GM23338 (cell line): ENCODE measurements at regions not wholly inside any gene's neighbourhood (a gene's known extent, or its start where the extent isn't known, plus 50 kb on each side); places are given as distances from the start of the nearest gene placed in this dataset.

Source experiments
- ATAC-seq: fragments of 200-7000 bp; cut with Tn5 transposase; 3 replicates; pipeline ENCODE4 v1.9.1; 2020
- DNase-seq: peaks from one replicate; pipeline ENCODE4 v3.0.0-alpha.2; 2015; ENCODE audit warnings: low spot score
- H2AFZ ChIP-seq: fragments of 200-600 bp; sonication (generic); 2 replicates; pipeline ENCODE4 v1.8.0; 2016; ENCODE audit warnings: antibody characterized with exemption, mild to moderate bottlenecking, moderate library complexity
- H3F3A ChIP-seq: fragments of 200-600 bp; sonication (generic); replicated peaks from 2 replicates; pipeline ENCODE4 v1.8.0; 2017; ENCODE audit warnings: antibody characterized with exemption, mixed run types, low read depth
- H3K27ac ChIP-seq: fragments of 200-600 bp; sonication (generic); 2 replicates; pipeline ENCODE4 v1.6.1; 2016; ENCODE audit warnings: low read depth
- H3K27me3 ChIP-seq: fragments of 200-600 bp; sonication (generic); 2 replicates; pipeline ENCODE4 v1.8.0; 2016; ENCODE audit warnings: mild to moderate bottlenecking, mixed run types, moderate library complexity; ENCODE audit not compliant: insufficient read depth
- H3K36me3 ChIP-seq: fragments of 200-600 bp; sonication (generic); 2 replicates; pipeline ENCODE4 v1.8.0; 2016; ENCODE audit warnings: mild to moderate bottlenecking; ENCODE audit not compliant: insufficient read depth
- H3K4me1 ChIP-seq: fragments of 200-600 bp; sonication (generic); 2 replicates; pipeline ENCODE4 v1.8.0; 2016; ENCODE audit warnings: mild to moderate bottlenecking, moderate library complexity; ENCODE audit not compliant: insufficient read depth
- H3K4me2 ChIP-seq: fragments of 200-600 bp; sonication (generic); 2 replicates; pipeline ENCODE4 v1.7.1; 2017; ENCODE audit warnings: mixed run types
- H3K4me3 ChIP-seq: fragments of 200-600 bp; sonication (generic); 2 replicates; pipeline ENCODE4 v1.6.1; 2016; ENCODE audit warnings: mixed run types
- H3K79me2 ChIP-seq: fragments of 200-600 bp; sonication (generic); replicated peaks from 2 replicates; pipeline ENCODE4 v1.8.0; 2017; ENCODE audit warnings: mild to moderate bottlenecking; ENCODE audit not compliant: insufficient read depth
- H3K9me2 ChIP-seq: fragments of 200-600 bp; sonication (generic); 2 replicates; pipeline ENCODE4 v1.8.0; 2017; ENCODE audit not compliant: insufficient read depth
- H4K20me1 ChIP-seq: fragments of 200-600 bp; sonication (generic); replicated peaks from 2 replicates; pipeline ENCODE4 v1.8.0; 2017; ENCODE audit warnings: mild to moderate bottlenecking; ENCODE audit not compliant: insufficient read depth
- H3K27ac Mint-ChIP-seq: 2 replicates; pipeline ENCODE4 v1.8.0; 2020; ENCODE audit warnings: inconsistent platforms, mild to moderate bottlenecking, moderate library complexity, mixed read lengths
- H3K27me3 Mint-ChIP-seq: 3 replicates; pipeline ENCODE4 v1.8.0; 2022; ENCODE audit warnings: low read depth, mild to moderate bottlenecking, moderate library complexity, mixed read lengths, inconsistent platforms; ENCODE audit not compliant: insufficient read depth, poor library complexity
- H3K36me3 Mint-ChIP-seq: 3 replicates; pipeline ENCODE4 v1.8.0; 2021; ENCODE audit warnings: low read depth, mild to moderate bottlenecking, inconsistent platforms, moderate library complexity, mixed read lengths
- H3K4me1 Mint-ChIP-seq: 3 replicates; pipeline ENCODE4 v1.8.0; 2020; ENCODE audit warnings: mild to moderate bottlenecking, inconsistent platforms, mixed read lengths
- H3K4me3 Mint-ChIP-seq: 3 replicates; pipeline ENCODE4 v1.8.0; 2021; ENCODE audit warnings: moderate library complexity, mild to moderate bottlenecking, inconsistent platforms, mixed read lengths
- H3K9me3 Mint-ChIP-seq: 3 replicates; pipeline ENCODE4 v1.8.0; 2020; ENCODE audit warnings: moderate library complexity, mild to moderate bottlenecking, inconsistent platforms, mixed read lengths
- CREB1 ChIP-seq: fragments of 250-450 bp; sonication (Bioruptor Pico); IDR thresholded peaks from 2 replicates; pipeline ENCODE4 v1.5.0; 2020; ENCODE audit warnings: low read depth, mild to moderate bottlenecking, moderate library complexity
- EZH2 ChIP-seq: fragments of 200-600 bp; sonication (generic); IDR thresholded peaks from one replicate; pipeline ENCODE4 v1.8.0; 2017; ENCODE audit warnings: antibody characterized with exemption, mild to moderate bottlenecking, low read depth; ENCODE audit not compliant: unreplicated experiment
- EZH2phosphoT487 ChIP-seq: fragments of 200-600 bp; sonication (generic); IDR thresholded peaks from one replicate; pipeline ENCODE4 v1.8.1; 2018; ENCODE audit warnings: antibody characterized with exemption; ENCODE audit not compliant: unreplicated experiment
- JUNB ChIP-seq: IDR thresholded peaks from one replicate; pipeline ENCODE4 v1.6.1; 2016; ENCODE audit warnings: antibody characterized with exemption; ENCODE audit not compliant: unreplicated experiment
- NANOG ChIP-seq: IDR thresholded peaks from 2 replicates; pipeline ENCODE4 v1.6.1; 2016; ENCODE audit warnings: antibody characterized with exemption, borderline replicate concordance
- POLR2AphosphoS5 ChIP-seq: IDR thresholded peaks from 2 replicates; pipeline ENCODE4 v1.6.1; 2016; ENCODE audit warnings: antibody characterized with exemption, low read depth
- ZNF114 ChIP-seq: fragments of 250-450 bp; sonication (Bioruptor Pico); IDR thresholded peaks from 2 replicates; pipeline ENCODE4 v1.5.0; 2020; ENCODE audit warnings: mild to moderate bottlenecking, moderate library complexity
- TF ChIP-seq, protein P1 (sequence below): IDR thresholded peaks from 2 replicates; pipeline ENCODE4 v1.6.1; 2016; ENCODE audit warnings: antibody characterized with exemption
- TF ChIP-seq, protein P2 (sequence below): fragments of 250-450 bp; sonication (Bioruptor Pico); IDR thresholded peaks from 2 replicates; pipeline ENCODE4 v1.5.0; 2020; ENCODE audit warnings: mild to moderate bottlenecking, moderate library complexity

DNA sequence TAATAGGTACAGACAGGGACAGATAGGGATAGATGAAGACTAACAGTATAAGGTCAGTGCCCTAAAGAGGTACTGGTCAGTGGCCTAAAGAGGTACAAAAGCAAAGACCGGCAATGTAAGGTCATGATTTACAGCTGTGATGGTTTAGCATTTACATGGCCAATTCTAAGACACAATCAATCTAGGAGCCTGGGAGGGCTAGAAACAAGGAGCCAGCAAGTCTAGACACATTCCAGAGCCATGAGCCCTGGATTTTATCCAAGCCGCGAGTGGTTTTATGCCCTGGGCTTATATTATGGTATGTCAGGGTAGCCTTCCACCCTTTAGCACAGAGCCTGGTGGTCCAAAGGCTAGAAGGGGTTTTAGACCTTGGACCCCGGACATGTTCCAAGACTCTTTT, 124.2 kb downstream of the CBLN2 start:
- H3K27ac ChIP-seq = no peak overlapping the region
- H2AFZ ChIP-seq = no peak overlapping the region
- Mint-ChIP-seq H3K27me3 (peaks cover 5% of the 10 kb centered on the region), H3K4me3 (no peak overlapping the region), H3K36me3 (peaks cover 6% of the 10 kb centered on the region; the same call in 1 of the 3 replicates), H3K9me3 (peaks cover 86% of the 10 kb centered on the region), H3K4me1 (no peaks in the 10 kb centered on the region), H3K27ac (no peak overlapping the region)
- no peaks in the 10 kb centered on the region for H4K20me1 ChIP-seq
- no peaks in the 10 kb centered on the region for H3K4me1 ChIP-seq
- DNase-seq = no peak
- no peaks in the 10 kb centered on the region for H3F3A ChIP-seq
- H3K9me2 ChIP-seq = no peaks in the 10 kb centered on the region
- H3K27me3 ChIP-seq = no peaks in the 10 kb centered on the region
- H3K4me3 ChIP-seq = no peak overlapping the region
- H3K79me2 ChIP-seq = no peaks in the 10 kb centered on the region
- H3K36me3 ChIP-seq = peaks cover under 1% of the 10 kb centered on the region; the same call in 1 of the 2 replicates
- TF ChIP-seq, protein P1, sequence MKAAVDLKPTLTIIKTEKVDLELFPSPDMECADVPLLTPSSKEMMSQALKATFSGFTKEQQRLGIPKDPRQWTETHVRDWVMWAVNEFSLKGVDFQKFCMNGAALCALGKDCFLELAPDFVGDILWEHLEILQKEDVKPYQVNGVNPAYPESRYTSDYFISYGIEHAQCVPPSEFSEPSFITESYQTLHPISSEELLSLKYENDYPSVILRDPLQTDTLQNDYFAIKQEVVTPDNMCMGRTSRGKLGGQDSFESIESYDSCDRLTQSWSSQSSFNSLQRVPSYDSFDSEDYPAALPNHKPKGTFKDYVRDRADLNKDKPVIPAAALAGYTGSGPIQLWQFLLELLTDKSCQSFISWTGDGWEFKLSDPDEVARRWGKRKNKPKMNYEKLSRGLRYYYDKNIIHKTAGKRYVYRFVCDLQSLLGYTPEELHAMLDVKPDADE = no peak
- no peak for TF ChIP-seq EZH2
- TF ChIP-seq JUNB = no peak
- no peak for TF ChIP-seq EZH2phosphoT487
- no peak for TF ChIP-seq CREB1 (CRISPR knock-in tag)
- TF ChIP-seq POLR2AphosphoS5 = no peak
- TF ChIP-seq NANOG = no peak
- TF ChIP-seq ZNF114 (CRISPR knock-in tag) = no peak
- TF ChIP-seq, protein P2, sequence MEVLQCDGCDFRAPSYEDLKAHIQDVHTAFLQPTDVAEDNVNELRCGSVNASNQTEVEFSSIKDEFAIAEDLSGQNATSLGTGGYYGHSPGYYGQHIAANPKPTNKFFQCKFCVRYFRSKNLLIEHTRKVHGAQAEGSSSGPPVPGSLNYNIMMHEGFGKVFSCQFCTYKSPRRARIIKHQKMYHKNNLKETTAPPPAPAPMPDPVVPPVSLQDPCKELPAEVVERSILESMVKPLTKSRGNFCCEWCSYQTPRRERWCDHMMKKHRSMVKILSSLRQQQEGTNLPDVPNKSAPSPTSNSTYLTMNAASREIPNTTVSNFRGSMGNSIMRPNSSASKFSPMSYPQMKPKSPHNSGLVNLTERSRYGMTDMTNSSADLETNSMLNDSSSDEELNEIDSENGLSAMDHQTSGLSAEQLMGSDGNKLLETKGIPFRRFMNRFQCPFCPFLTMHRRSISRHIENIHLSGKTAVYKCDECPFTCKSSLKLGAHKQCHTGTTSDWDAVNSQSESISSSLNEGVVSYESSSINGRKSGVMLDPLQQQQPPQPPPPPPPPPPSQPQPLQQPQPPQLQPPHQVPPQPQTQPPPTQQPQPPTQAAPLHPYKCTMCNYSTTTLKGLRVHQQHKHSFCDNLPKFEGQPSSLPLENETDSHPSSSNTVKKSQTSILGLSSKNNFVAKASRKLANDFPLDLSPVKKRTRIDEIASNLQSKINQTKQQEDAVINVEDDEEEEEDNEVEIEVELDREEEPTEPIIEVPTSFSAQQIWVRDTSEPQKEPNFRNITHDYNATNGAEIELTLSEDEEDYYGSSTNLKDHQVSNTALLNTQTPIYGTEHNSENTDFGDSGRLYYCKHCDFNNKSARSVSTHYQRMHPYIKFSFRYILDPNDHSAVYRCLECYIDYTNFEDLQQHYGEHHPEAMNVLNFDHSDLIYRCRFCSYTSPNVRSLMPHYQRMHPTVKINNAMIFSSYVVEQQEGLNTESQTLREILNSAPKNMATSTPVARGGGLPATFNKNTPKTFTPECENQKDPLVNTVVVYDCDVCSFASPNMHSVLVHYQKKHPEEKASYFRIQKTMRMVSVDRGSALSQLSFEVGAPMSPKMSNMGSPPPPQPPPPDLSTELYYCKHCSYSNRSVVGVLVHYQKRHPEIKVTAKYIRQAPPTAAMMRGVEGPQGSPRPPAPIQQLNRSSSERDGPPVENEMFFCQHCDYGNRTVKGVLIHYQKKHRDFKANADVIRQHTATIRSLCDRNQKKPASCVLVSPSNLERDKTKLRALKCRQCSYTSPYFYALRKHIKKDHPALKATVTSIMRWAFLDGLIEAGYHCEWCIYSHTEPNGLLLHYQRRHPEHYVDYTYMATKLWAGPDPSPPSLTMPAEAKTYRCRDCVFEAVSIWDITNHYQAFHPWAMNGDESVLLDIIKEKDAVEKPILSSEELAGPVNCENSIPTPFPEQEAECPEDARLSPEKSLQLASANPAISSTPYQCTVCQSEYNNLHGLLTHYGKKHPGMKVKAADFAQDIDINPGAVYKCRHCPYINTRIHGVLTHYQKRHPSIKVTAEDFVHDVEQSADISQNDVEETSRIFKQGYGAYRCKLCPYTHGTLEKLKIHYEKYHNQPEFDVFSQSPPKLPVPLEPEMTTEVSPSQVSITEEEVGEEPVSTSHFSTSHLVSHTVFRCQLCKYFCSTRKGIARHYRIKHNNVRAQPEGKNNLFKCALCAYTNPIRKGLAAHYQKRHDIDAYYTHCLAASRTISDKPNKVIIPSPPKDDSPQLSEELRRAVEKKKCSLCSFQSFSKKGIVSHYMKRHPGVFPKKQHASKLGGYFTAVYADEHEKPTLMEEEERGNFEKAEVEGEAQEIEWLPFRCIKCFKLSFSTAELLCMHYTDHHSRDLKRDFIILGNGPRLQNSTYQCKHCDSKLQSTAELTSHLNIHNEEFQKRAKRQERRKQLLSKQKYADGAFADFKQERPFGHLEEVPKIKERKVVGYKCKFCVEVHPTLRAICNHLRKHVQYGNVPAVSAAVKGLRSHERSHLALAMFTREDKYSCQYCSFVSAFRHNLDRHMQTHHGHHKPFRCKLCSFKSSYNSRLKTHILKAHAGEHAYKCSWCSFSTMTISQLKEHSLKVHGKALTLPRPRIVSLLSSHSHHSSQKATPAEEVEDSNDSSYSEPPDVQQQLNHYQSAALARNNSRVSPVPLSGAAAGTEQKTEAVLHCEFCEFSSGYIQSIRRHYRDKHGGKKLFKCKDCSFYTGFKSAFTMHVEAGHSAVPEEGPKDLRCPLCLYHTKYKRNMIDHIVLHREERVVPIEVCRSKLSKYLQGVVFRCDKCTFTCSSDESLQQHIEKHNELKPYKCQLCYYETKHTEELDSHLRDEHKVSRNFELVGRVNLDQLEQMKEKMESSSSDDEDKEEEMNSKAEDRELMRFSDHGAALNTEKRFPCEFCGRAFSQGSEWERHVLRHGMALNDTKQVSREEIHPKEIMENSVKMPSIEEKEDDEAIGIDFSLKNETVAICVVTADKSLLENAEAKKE (CRISPR knock-in tag) = no peak
- no peak for ATAC-seq
- H3K4me2 ChIP-seq = no peak overlapping the region
